GM21717 (cell line): ENCODE measurements at regions not wholly inside any gene's neighbourhood (a gene's known extent, or its start where the extent isn't known, plus 50 kb on each side); places are given as distances from the start of the nearest gene placed in this dataset.

Experiments used
- ATAC-seq: cut with Tn5 transposase; IDR thresholded peaks from one replicate; pipeline ENCODE4 v1.9.1; 2021; ENCODE audit warnings: mild to moderate bottlenecking, moderate library complexity; ENCODE audit not compliant: unreplicated experiment

- no peak for ATAC-seq
Measured at GRCh38 chr10:57798830-57799229, 468.9 kb downstream of the IPMK start.

- ATAC-seq = no peak
Measured at GRCh38 chr10:57791546-57791945, 476.1 kb downstream of the IPMK start.

- ATAC-seq = no peak
Measured at GRCh38 chr10:57790703-57791102, 477.0 kb downstream of the IPMK start.

GRCh38 chr10:57788117-57788516, 479.6 kb downstream of the IPMK start:
- ATAC-seq = no peak

- no peak for ATAC-seq
Measured at GRCh38 chr10:57786850-57787750, 480.6 kb downstream of the IPMK start.

- ATAC-seq = no peak
Measured at GRCh38 chr10:57786331-57786730, 481.4 kb downstream of the IPMK start.

- no peak for ATAC-seq
Measured at GRCh38 chr10:57785546-57785945, 482.1 kb downstream of the IPMK start.

- ATAC-seq = no peak
Measured at GRCh38 chr10:57785068-57785467, 482.6 kb downstream of the IPMK start.

GRCh38 chr10:57776688-57777432, 490.8 kb downstream of the IPMK start:
- ATAC-seq = no peak

GRCh38 chr10:57775250-57775649, 492.4 kb downstream of the IPMK start:
- ATAC-seq = no peak

GRCh38 chr10:57769298-57769697, 498.4 kb downstream of the IPMK start:
- no peak for ATAC-seq

GRCh38 chr10:57759777-57760176, 507.9 kb downstream of the IPMK start:
- ATAC-seq = no peak

- no peak for ATAC-seq
Measured at GRCh38 chr10:57754803-57755202, 512.9 kb downstream of the IPMK start.

GRCh38 chr10:57743711-57744110, 524.0 kb downstream of the IPMK start:
- ATAC-seq = no peak

GRCh38 chr10:57741751-57742150, 525.9 kb downstream of the IPMK start:
- no peak for ATAC-seq

GRCh38 chr10:57723305-57723704, 544.4 kb downstream of the IPMK start:
- ATAC-seq = no peak

GRCh38 chr10:57716884-57717283, 550.8 kb downstream of the IPMK start:
- no peak for ATAC-seq

- ATAC-seq = no peak
Measured at GRCh38 chr10:57715233-57715632, 552.5 kb downstream of the IPMK start.

GRCh38 chr10:57707300-57707658, 560.4 kb downstream of the IPMK start:
- ATAC-seq = no peak

- no peak for ATAC-seq
Measured at GRCh38 chr10:57706576-57707299, 561.0 kb downstream of the IPMK start.

- no peak for ATAC-seq
Measured at GRCh38 chr10:57706016-57706415, 561.7 kb downstream of the IPMK start.

- ATAC-seq = no peak
Measured at GRCh38 chr10:57699944-57700343, 567.8 kb downstream of the IPMK start.
